K562 (cell line): ENCODE measurements at regions not wholly inside any gene's neighbourhood (a gene's known extent, or its start where the extent isn't known, plus 50 kb on each side); places are given as distances from the start of the nearest gene placed in this dataset.

Experiments
- ATAC-seq: fragments of 200-7000 bp; cut with Tn5 transposase; 3 replicates; pipeline ENCODE4 v1.9.1; 2020; ENCODE audit warnings: moderate library complexity
- BruUV-seq: library from RNA; stranded (reverse); fragments of 400-500 nt; replicated peaks from 2 replicates; lab custom pipeline; 2021; lab: Mats Ljungman, UMichigan
- CTCF ChIA-PET: fragments of 300-600 bp; formaldehyde crosslinking; extraction: SDS; loops from one replicate; lab custom pipeline; 2021; ENCODE audit warnings: low intra/inter-chr PET ratio; lab: Yijun Ruan, JAX
- POLR2A ChIA-PET: fragments of 300-600, 350-650 bp; sonication (Branson Sonifier 250); formaldehyde crosslinking; extraction: SDS; loops from one replicate; lab custom pipeline; 2021; ENCODE audit warnings: antibody characterized with exemption, inconsistent platforms; lab: Yijun Ruan, JAX
- DNase-seq, 4 experiments: peaks; one replicate each; pipeline versions ENCODE4 v3.0.0 to v3.0.0-alpha.2; 2011 to 2018; ENCODE audit warnings: low spot score in 3 of 4, mixed read lengths in 3 of 4; ENCODE audit errors: extremely low read depth in 1 of 4
- FAIRE-seq: peaks from 2 replicates; lab custom pipeline; 2011; peaks lifted over from hg19 to GRCh38; lab: Jason Lieb, UNC
- H2AFZ ChIP-seq: 2 replicates; pipeline ENCODE4 v1.6.0; 2011; ENCODE audit warnings: low read depth, low read length, control low read depth, inconsistent platforms
- H3K27ac ChIP-seq: fragments of 200-600 bp; 3 replicates; pipeline ENCODE4 v1.8.0; 2011; ENCODE audit warnings: low read depth, mild to moderate bottlenecking, control low read depth, inconsistent platforms, low read length, moderate library complexity, mixed read lengths; ENCODE audit errors: extremely low read depth
- H3K27me3 ChIP-seq, 2 experiments: fragments of 300-600 bp in 1 of 2; 2 replicates in 1 of 2; 3 replicates in 1 of 2; pipeline versions ENCODE4 v1.6.0 to v1.8.0; 2011; ENCODE audit warnings: inconsistent platforms in 2 of 2, low read length in 2 of 2, mild to moderate bottlenecking in 1 of 2, mixed read lengths in 1 of 2, moderate library complexity in 1 of 2; ENCODE audit not compliant: control insufficient read depth in 2 of 2, insufficient read depth in 2 of 2
- H3K36me3 ChIP-seq: fragments of 300-600 bp; 3 replicates; pipeline ENCODE4 v1.8.0; 2011; ENCODE audit warnings: mild to moderate bottlenecking, low read length, inconsistent platforms; ENCODE audit not compliant: control insufficient read depth, insufficient read depth
- H3K4me1 ChIP-seq, 2 experiments: fragments of 200-600 bp in 1 of 2; replicated peaks in 1 of 2; 2 replicates in 1 of 2; 3 replicates in 1 of 2; pipeline versions ENCODE4 v1.5.1 to v1.8.0; 2011; ENCODE audit warnings: inconsistent platforms in 2 of 2, low read length in 2 of 2, mild to moderate bottlenecking in 1 of 2, mixed read lengths in 1 of 2, moderate library complexity in 1 of 2; ENCODE audit not compliant: control insufficient read depth in 2 of 2, insufficient read depth in 2 of 2
- H3K4me2 ChIP-seq: 2 replicates; pipeline ENCODE4 v1.6.1; 2011; ENCODE audit warnings: low read length, control low read depth, inconsistent platforms, mixed read lengths; ENCODE audit not compliant: insufficient read depth
- H3K4me3 ChIP-seq: fragments of 200-600 bp; sonication (generic), shearing (Covaris generic); 2 replicates; pipeline ENCODE4 v1.5.1; 2016; ENCODE audit warnings: control low read depth, inconsistent platforms
- H3K79me2 ChIP-seq: fragments of 200-600 bp; 3 replicates; pipeline ENCODE4 v1.8.0; 2011; ENCODE audit warnings: low read length, inconsistent platforms; ENCODE audit not compliant: control insufficient read depth, insufficient read depth
- H3K9ac ChIP-seq, 2 experiments: 2 replicates each; pipeline versions ENCODE4 v1.6.0 to v1.6.1; 2011; ENCODE audit warnings: low read depth in 2 of 2, low read length in 2 of 2, control low read depth in 1 of 2, inconsistent platforms in 1 of 2, mild to moderate bottlenecking in 1 of 2, mixed read lengths in 1 of 2; ENCODE audit not compliant: insufficient read depth in 1 of 2
- H3K9me1 ChIP-seq: one replicate; pipeline ENCODE4 v1.6.0; 2011; ENCODE audit warnings: inconsistent platforms, mild to moderate bottlenecking, low read length, moderate library complexity; ENCODE audit not compliant: control insufficient read depth, insufficient read depth
- H3K9me3 ChIP-seq: replicated peaks from 2 replicates; pipeline ENCODE4 v1.5.1; 2011; ENCODE audit warnings: low read depth, low read length, inconsistent platforms; ENCODE audit not compliant: control insufficient read depth, insufficient read depth
- H4K20me1 ChIP-seq: replicated peaks from 2 replicates; pipeline ENCODE4 v1.6.1; 2011; ENCODE audit warnings: low read length, inconsistent platforms, mixed read lengths; ENCODE audit not compliant: control insufficient read depth, insufficient read depth
- ARID3B ChIP-seq: fragments of 250-450 bp; sonication (Bioruptor Pico); IDR thresholded peaks from 2 replicates; pipeline ENCODE4 v1.4.0; 2020; ENCODE audit warnings: borderline replicate concordance
- CAMTA2 ChIP-seq: fragments of 250-450 bp; sonication (Bioruptor Pico); conservative IDR thresholded peaks from 2 replicates; pipeline ENCODE4 v1.5.1; 2022
- FUS ChIP-seq: fragments of 200-400 bp; formaldehyde crosslinking; optimal IDR thresholded peaks from 2 replicates; pipeline ENCODE3; 2017; ENCODE audit warnings: low read depth, low read length
- GTF2E2 ChIP-seq: fragments of 200-800 bp; sonication (Bioruptor generic); IDR thresholded peaks from 2 replicates; pipeline ENCODE4 v1.6.1; 2016; ENCODE audit warnings: missing genetic modification characterization, missing compliant biosample characterization
- NEUROD1 ChIP-seq: fragments of 150-350 bp; IDR thresholded peaks from 2 replicates; pipeline ENCODE4 v1.6.1; 2014; ENCODE audit warnings: borderline replicate concordance, low read length, low read depth; ENCODE audit not compliant: partially characterized antibody
- PTTG1 ChIP-seq: fragments of 450-650 bp; IDR thresholded peaks from 2 replicates; pipeline ENCODE4 v1.6.1; 2016; ENCODE audit warnings: low read depth, mild to moderate bottlenecking, missing genetic modification characterization, missing compliant biosample characterization
- SRSF7 ChIP-seq: fragments of 200-400 bp; formaldehyde crosslinking; optimal IDR thresholded peaks from 2 replicates; pipeline ENCODE3; 2017; ENCODE audit warnings: mild to moderate bottlenecking, low read depth, low read length
- ZBTB2 ChIP-seq: fragments of 450-650 bp; IDR thresholded peaks from 2 replicates; pipeline ENCODE4 v1.6.1; 2016; ENCODE audit warnings: antibody characterized with exemption
- ZFP1 ChIP-seq: fragments of 450-650 bp; formaldehyde crosslinking; IDR thresholded peaks from 2 replicates; pipeline ENCODE4 v1.4.0; 2020; ENCODE audit warnings: mild to moderate bottlenecking, mixed read lengths
- ZNF121 ChIP-seq: sonication (generic); formaldehyde crosslinking; conservative IDR thresholded peaks from 2 replicates; pipeline ENCODE4 v1.8.0; 2022; ENCODE audit warnings: missing genetic modification reagents
- ZNF184 ChIP-seq: sonication (generic); formaldehyde crosslinking; IDR thresholded peaks from 2 replicates; pipeline ENCODE4 v1.5.0; 2020; ENCODE audit warnings: missing genetic modification reagents
- WGBS: fragments of 100-300 bp; shearing (Covaris generic); methylation state at CpG from one replicate; pipeline ENCODE4 v1.1.6; 2016; ENCODE audit warnings: low coverage, mixed read lengths; ENCODE audit not compliant: insufficient coverage; ENCODE audit errors: missing lambda C conversion rate; 5-methylcytosine and 5-hydroxymethylcytosine counted together
- in situ Hi-C: fragments of 300-500 bp; cut with MboI; formaldehyde crosslinking; loops from 4 replicates; pipeline ENCODE4 v1.15.0; 2018; ENCODE audit warnings: inconsistent platforms, mixed read lengths
- intact Hi-C: fragments of 100-400 bp; cut with micrococcal nuclease; formaldehyde crosslinking; loops from 2 replicates; pipeline ENCODE4 v1.14.2; 2022
- TF ChIP-seq, protein P1 (sequence below): fragments of 250-450 bp; sonication (Bioruptor Pico); IDR thresholded peaks from 2 replicates; pipeline ENCODE4 v1.4.0; 2020; ENCODE audit warnings: mild to moderate bottlenecking, moderate library complexity
- TF ChIP-seq, protein P2 (sequence below): IDR thresholded peaks from 3 replicates; pipeline ENCODE4 v1.6.1; 2011; ENCODE audit warnings: borderline replicate concordance, mild to moderate bottlenecking, moderate library complexity; ENCODE audit not compliant: insufficient read length; ENCODE audit errors: extremely low read depth

GRCh38 chr6:151747896-151748295 is 59.6 kb upstream of the ESR1 start (continued):
- no peak for TF ChIP-seq NEUROD1
- TF ChIP-seq, protein P1, sequence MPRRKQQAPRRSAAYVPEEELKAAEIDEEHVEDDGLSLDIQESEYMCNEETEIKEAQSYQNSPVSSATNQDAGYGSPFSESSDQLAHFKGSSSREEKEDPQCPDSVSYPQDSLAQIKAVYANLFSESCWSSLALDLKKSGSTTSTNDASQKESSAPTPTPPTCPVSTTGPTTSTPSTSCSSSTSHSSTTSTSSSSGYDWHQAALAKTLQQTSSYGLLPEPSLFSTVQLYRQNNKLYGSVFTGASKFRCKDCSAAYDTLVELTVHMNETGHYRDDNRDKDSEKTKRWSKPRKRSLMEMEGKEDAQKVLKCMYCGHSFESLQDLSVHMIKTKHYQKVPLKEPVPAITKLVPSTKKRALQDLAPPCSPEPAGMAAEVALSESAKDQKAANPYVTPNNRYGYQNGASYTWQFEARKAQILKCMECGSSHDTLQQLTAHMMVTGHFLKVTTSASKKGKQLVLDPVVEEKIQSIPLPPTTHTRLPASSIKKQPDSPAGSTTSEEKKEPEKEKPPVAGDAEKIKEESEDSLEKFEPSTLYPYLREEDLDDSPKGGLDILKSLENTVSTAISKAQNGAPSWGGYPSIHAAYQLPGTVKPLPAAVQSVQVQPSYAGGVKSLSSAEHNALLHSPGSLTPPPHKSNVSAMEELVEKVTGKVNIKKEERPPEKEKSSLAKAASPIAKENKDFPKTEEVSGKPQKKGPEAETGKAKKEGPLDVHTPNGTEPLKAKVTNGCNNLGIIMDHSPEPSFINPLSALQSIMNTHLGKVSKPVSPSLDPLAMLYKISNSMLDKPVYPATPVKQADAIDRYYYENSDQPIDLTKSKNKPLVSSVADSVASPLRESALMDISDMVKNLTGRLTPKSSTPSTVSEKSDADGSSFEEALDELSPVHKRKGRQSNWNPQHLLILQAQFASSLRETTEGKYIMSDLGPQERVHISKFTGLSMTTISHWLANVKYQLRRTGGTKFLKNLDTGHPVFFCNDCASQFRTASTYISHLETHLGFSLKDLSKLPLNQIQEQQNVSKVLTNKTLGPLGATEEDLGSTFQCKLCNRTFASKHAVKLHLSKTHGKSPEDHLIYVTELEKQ = no peak
- TF ChIP-seq ZFP1 = no peak

DNA sequence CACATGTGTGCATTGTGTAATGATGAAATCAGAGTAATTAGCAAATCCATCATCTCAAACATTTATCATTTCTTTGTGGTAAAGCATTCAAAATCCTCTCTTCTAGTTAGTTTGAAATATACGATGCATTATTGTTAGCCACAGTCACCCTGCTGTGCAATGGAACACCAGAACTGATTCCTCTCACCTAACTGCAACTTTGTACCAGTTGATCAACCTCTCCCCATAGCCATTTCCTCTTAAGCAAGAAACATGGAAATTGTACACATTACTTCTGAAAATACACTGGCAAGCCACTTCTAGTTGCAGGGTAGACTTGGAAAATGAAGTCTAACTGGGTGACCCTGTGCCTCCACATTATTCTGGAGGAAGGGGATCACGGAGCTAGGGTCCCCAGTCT is 58.1 kb upstream of the ESR1 start:
- CTCF ChIA-PET = no interaction called here
- TF ChIP-seq SRSF7 (no peak), ARID3B (CRISPR knock-in tag) (no peak), GTF2E2 (tag) (no peak), CAMTA2 (CRISPR knock-in tag) (no peak), PTTG1 (tag) (no peak), ZNF184 (CRISPR knock-in tag) (no peak), ZNF121 (CRISPR knock-in tag) (no peak), FUS (no peak), ZBTB2 (no peak)
- TF ChIP-seq, protein P2, sequence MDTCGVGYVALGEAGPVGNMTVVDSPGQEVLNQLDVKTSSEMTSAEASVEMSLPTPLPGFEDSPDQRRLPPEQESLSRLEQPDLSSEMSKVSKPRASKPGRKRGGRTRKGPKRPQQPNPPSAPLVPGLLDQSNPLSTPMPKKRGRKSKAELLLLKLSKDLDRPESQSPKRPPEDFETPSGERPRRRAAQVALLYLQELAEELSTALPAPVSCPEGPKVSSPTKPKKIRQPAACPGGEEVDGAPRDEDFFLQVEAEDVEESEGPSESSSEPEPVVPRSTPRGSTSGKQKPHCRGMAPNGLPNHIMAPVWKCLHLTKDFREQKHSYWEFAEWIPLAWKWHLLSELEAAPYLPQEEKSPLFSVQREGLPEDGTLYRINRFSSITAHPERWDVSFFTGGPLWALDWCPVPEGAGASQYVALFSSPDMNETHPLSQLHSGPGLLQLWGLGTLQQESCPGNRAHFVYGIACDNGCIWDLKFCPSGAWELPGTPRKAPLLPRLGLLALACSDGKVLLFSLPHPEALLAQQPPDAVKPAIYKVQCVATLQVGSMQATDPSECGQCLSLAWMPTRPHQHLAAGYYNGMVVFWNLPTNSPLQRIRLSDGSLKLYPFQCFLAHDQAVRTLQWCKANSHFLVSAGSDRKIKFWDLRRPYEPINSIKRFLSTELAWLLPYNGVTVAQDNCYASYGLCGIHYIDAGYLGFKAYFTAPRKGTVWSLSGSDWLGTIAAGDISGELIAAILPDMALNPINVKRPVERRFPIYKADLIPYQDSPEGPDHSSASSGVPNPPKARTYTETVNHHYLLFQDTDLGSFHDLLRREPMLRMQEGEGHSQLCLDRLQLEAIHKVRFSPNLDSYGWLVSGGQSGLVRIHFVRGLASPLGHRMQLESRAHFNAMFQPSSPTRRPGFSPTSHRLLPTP = no peak

More for the DNA sequence above, 58.1 kb upstream of the ESR1 start:
- H3K36me3 ChIP-seq = no peaks in the 10 kb centered on the region
- no peak overlapping the region for H3K9ac ChIP-seq
- POLR2A ChIA-PET = no interaction called here
- H4K20me1 ChIP-seq = no peaks in the 10 kb centered on the region
- H3K9me1 ChIP-seq = no peaks in the 10 kb centered on the region
- DNase-seq (no peak), ATAC-seq (no peak), FAIRE-seq (no peak)
- H3K4me3 ChIP-seq = no peak overlapping the region
- H3K27me3 ChIP-seq = no peaks in the 10 kb centered on the region
- H3K27ac ChIP-seq = no peak overlapping the region
- H3K4me2 ChIP-seq = no peak overlapping the region
- whole genome bisulfite sequencing = 2% methylated on average over 2 of the region's 2 CpGs
- in situ Hi-C loops = no loop called here
- H3K9me3 ChIP-seq = no peaks in the 10 kb centered on the region
- no peaks in the 10 kb centered on the region for H3K79me2 ChIP-seq
- no peak overlapping the region for H2AFZ ChIP-seq
- intact Hi-C loops = no loop called here
- no peaks in the 10 kb centered on the region for H3K4me1 ChIP-seq
- BruUV-seq = no TSS peak
